Mesendoderm (in vitro differentiated cells): ENCODE measurements at regions not wholly inside any gene's neighbourhood (a gene's known extent, or its start where the extent isn't known, plus 50 kb on each side); places are given as distances from the start of the nearest gene placed in this dataset.
A peak's percentile ranks its signal among the peaks of the same experiment; 100 is the strongest.

Source experiments
- DNase-seq: peaks from one replicate; pipeline ENCODE4 v3.0.0; 2013
- H2AK5ac ChIP-seq: 2 replicates; pipeline ENCODE4 v1.6.1; 2013; ENCODE audit warnings: low read length, inconsistent platforms
- H2BK120ac ChIP-seq: 2 replicates; pipeline ENCODE4 v1.6.1; 2013; ENCODE audit warnings: low read depth, mild to moderate bottlenecking, low read length, moderate library complexity, mixed read lengths
- H2BK15ac ChIP-seq: replicated peaks from 2 replicates; pipeline ENCODE4 v1.6.1; 2013; ENCODE audit warnings: low read depth, mild to moderate bottlenecking, moderate library complexity
- H2BK5ac ChIP-seq: 2 replicates; pipeline ENCODE4 v1.6.1; 2013; ENCODE audit warnings: low read length, inconsistent platforms
- H3K18ac ChIP-seq: 2 replicates; pipeline ENCODE4 v1.6.1; 2013; ENCODE audit warnings: mild to moderate bottlenecking, low read length, mixed read lengths
- H3K23ac ChIP-seq: one replicate; pipeline ENCODE4 v1.6.1; 2013; ENCODE audit warnings: low read length
- H3K27ac ChIP-seq: 2 replicates; pipeline ENCODE4 v1.5.1; 2013; ENCODE audit warnings: low read depth, mild to moderate bottlenecking, inconsistent platforms, low read length, moderate library complexity
- H3K27me3 ChIP-seq: 2 replicates; pipeline ENCODE4 v1.6.1; 2013; ENCODE audit warnings: low read length, control low read depth, mild to moderate bottlenecking, inconsistent platforms; ENCODE audit not compliant: insufficient read depth, poor library complexity
- H3K36me3 ChIP-seq: 2 replicates; pipeline ENCODE4 v1.6.1; 2013; ENCODE audit warnings: low read length, inconsistent platforms; ENCODE audit not compliant: control insufficient read depth, insufficient read depth
- H3K4ac ChIP-seq: one replicate; pipeline ENCODE4 v1.6.1; 2013; ENCODE audit warnings: low read depth, mild to moderate bottlenecking, low read length, moderate library complexity
- H3K4me1 ChIP-seq: 2 replicates; pipeline ENCODE4 v1.6.1; 2013; ENCODE audit warnings: low read depth, low read length, inconsistent platforms; ENCODE audit not compliant: control insufficient read depth
- H3K4me2 ChIP-seq: 2 replicates; pipeline ENCODE4 v1.6.1; 2013; ENCODE audit warnings: low read length
- H3K4me3 ChIP-seq: 2 replicates; pipeline ENCODE4 v1.5.1; 2013; ENCODE audit warnings: mild to moderate bottlenecking, low read length
- H3K56ac ChIP-seq: one replicate; pipeline ENCODE4 v1.6.1; 2013; ENCODE audit warnings: low read length
- H3K79me1 ChIP-seq: 2 replicates; pipeline ENCODE4 v1.6.1; 2013; ENCODE audit warnings: low read length, inconsistent platforms
- H3K79me2 ChIP-seq: 2 replicates; pipeline ENCODE4 v1.6.1; 2013; ENCODE audit warnings: mild to moderate bottlenecking, low read length; ENCODE audit not compliant: control insufficient read depth, insufficient read depth
- H3K9ac ChIP-seq: 2 replicates; pipeline ENCODE4 v1.6.1; 2013; ENCODE audit warnings: low read length, inconsistent platforms
- H4K5ac ChIP-seq: one replicate; pipeline ENCODE4 v1.6.1; 2013; ENCODE audit warnings: low read length
- H4K8ac ChIP-seq: one replicate; pipeline ENCODE4 v1.6.1; 2013; ENCODE audit warnings: low read depth, mild to moderate bottlenecking, control low read depth, low read length, moderate library complexity
- WGBS: extraction: QIAGEN DNeasy Blood & Tissue Kit; methylation state at CpG from one replicate; pipeline ENCODE4 v1.1.7; 2013; ENCODE audit warnings: low lambda C conversion rate, missing lambda C conversion rate; ENCODE audit not compliant: insufficient coverage; ENCODE audit errors: extremely low coverage; 5-methylcytosine and 5-hydroxymethylcytosine counted together

- Histone ChIP-seq H3K56ac (no peak overlapping the region), H3K27ac (no peak overlapping the region), H2BK120ac (no peak overlapping the region), H3K4ac (no peak overlapping the region), H3K4me1 (no peaks in the 10 kb centered on the region), H3K79me2 (no peaks in the 10 kb centered on the region), H3K18ac (no peak overlapping the region), H4K5ac (no peak overlapping the region), H2BK15ac (no peak overlapping the region), H3K9ac (no peak overlapping the region), H3K23ac (no peak overlapping the region), H4K8ac (no peak overlapping the region), H3K36me3 (no peaks in the 10 kb centered on the region), H3K27me3 (no peaks in the 10 kb centered on the region), H2BK5ac (no peak overlapping the region), H3K4me3 (no peak overlapping the region), H2AK5ac (no peak overlapping the region), H3K79me1 (no peaks in the 10 kb centered on the region), H3K4me2 (no peak overlapping the region)
- WGBS, result no CpG with 5 or more reads among the region's 1 CpG
- no peak for DNase-seq
Observed at GRCh38 chr11:44468345-44468988, 97.0 kb upstream of the CD82 start.

- Histone ChIP-seq H3K27me3 (no peaks in the 10 kb centered on the region), H3K4ac (no peak overlapping the region), H3K9ac (no peak overlapping the region), H3K4me3 (no peak overlapping the region), H3K4me1 (no peaks in the 10 kb centered on the region), H4K8ac (no peak overlapping the region), H2BK5ac (no peak overlapping the region), H3K18ac (no peak overlapping the region), H3K23ac (no peak overlapping the region), H2BK15ac (no peak overlapping the region), H3K36me3 (no peaks in the 10 kb centered on the region), H3K56ac (no peak overlapping the region), H3K79me2 (no peaks in the 10 kb centered on the region), H2BK120ac (no peak overlapping the region), H3K27ac (no peak overlapping the region), H3K4me2 (no peak overlapping the region), H3K79me1 (no peaks in the 10 kb centered on the region), H2AK5ac (no peak overlapping the region), H4K5ac (no peak overlapping the region)
- DNase-seq, result no peak
- WGBS, result no CpG with 5 or more reads among the region's 6 CpGs
Observed at GRCh38 chr11:44469412-44469811, 96.1 kb upstream of the CD82 start.

- H3K56ac ChIP-seq, result no peak overlapping the region
- no peak overlapping the region for H2BK120ac ChIP-seq
- no peak for DNase-seq
- no peaks in the 10 kb centered on the region for H3K79me2 ChIP-seq
- no peaks in the 10 kb centered on the region for H3K27me3 ChIP-seq
- no peak overlapping the region for H3K4ac ChIP-seq
- no peak overlapping the region for H3K27ac ChIP-seq
- H3K79me1 ChIP-seq, result no peaks in the 10 kb centered on the region
- H4K8ac ChIP-seq, result no peak overlapping the region
- WGBS, result no CpG with 5 or more reads among the region's 7 CpGs
- no peak overlapping the region for H3K23ac ChIP-seq
- H3K36me3 ChIP-seq, result no peaks in the 10 kb centered on the region
- H3K4me1 ChIP-seq, result no peaks in the 10 kb centered on the region
- no peak overlapping the region for H3K9ac ChIP-seq
- H3K4me3 ChIP-seq, result no peak overlapping the region
- no peak overlapping the region for H2AK5ac ChIP-seq
- no peak overlapping the region for H4K5ac ChIP-seq
- H3K4me2 ChIP-seq, result no peak overlapping the region
- H3K18ac ChIP-seq, result no peak overlapping the region
- no peak overlapping the region for H2BK5ac ChIP-seq
- no peak overlapping the region for H2BK15ac ChIP-seq
Observed at GRCh38 chr11:44470854-44471253, 94.6 kb upstream of the CD82 start.

- no peaks in the 10 kb centered on the region for H3K27me3 ChIP-seq
Observed at GRCh38 chr11:44471603-44472002, 93.9 kb upstream of the CD82 start.

GRCh38 chr11:44472916-44473315 is 92.5 kb upstream of the CD82 start:
- Histone ChIP-seq H3K4me1 (no peaks in the 10 kb centered on the region), H3K27me3 (no peaks in the 10 kb centered on the region), H3K56ac (no peak overlapping the region), H3K79me1 (no peaks in the 10 kb centered on the region), H3K4me3 (no peak overlapping the region), H3K36me3 (no peaks in the 10 kb centered on the region), H3K27ac (no peak overlapping the region), H4K8ac (no peak overlapping the region), H3K4me2 (no peak overlapping the region), H3K79me2 (no peaks in the 10 kb centered on the region), H2BK5ac (no peak overlapping the region), H3K18ac (no peak overlapping the region), H3K4ac (no peak overlapping the region), H2BK120ac (no peak overlapping the region), H3K9ac (no peak overlapping the region), H4K5ac (no peak overlapping the region), H2BK15ac (no peak overlapping the region), H3K23ac (no peak overlapping the region), H2AK5ac (no peak overlapping the region)
- DNase-seq, result no peak
- WGBS, result no CpG with 5 or more reads among the region's 4 CpGs

More at GRCh38 chr11:44471603-44472002, 93.9 kb upstream of the CD82 start:
- no peaks in the 10 kb centered on the region for H3K79me2 ChIP-seq
- H2BK120ac ChIP-seq, result no peak overlapping the region
- H3K36me3 ChIP-seq, result no peaks in the 10 kb centered on the region
- no peaks in the 10 kb centered on the region for H3K4me1 ChIP-seq
- H3K4me3 ChIP-seq, result no peak overlapping the region
- H3K4ac ChIP-seq, result no peak overlapping the region
- H3K56ac ChIP-seq, result no peak overlapping the region
- DNase-seq, result no peak
- no peak overlapping the region for H3K18ac ChIP-seq
- no peak overlapping the region for H2BK5ac ChIP-seq
- no peak overlapping the region for H2BK15ac ChIP-seq
- no peak overlapping the region for H2AK5ac ChIP-seq
- no peak overlapping the region for H3K27ac ChIP-seq
- no peak overlapping the region for H4K5ac ChIP-seq
- no peak overlapping the region for H3K4me2 ChIP-seq
- no CpG with 5 or more reads among the region's 3 CpGs for WGBS
- H3K23ac ChIP-seq, result no peak overlapping the region
- H4K8ac ChIP-seq, result no peak overlapping the region
- H3K79me1 ChIP-seq, result no peaks in the 10 kb centered on the region
- H3K9ac ChIP-seq, result no peak overlapping the region

- no CpG with 5 or more reads among the region's 5 CpGs for WGBS
- no peak overlapping the region for H2BK5ac ChIP-seq
- no peak overlapping the region for H2AK5ac ChIP-seq
- H3K9ac ChIP-seq, result no peak overlapping the region
- H3K27me3 ChIP-seq, result no peaks in the 10 kb centered on the region
- H3K27ac ChIP-seq, result no peak overlapping the region
- no peak overlapping the region for H4K5ac ChIP-seq
- no peak overlapping the region for H3K56ac ChIP-seq
- H3K23ac ChIP-seq, result peak overlapping the region; percentile 66
- H3K4ac ChIP-seq, result no peak overlapping the region
- no peaks in the 10 kb centered on the region for H3K36me3 ChIP-seq
- no peak for DNase-seq
- no peaks in the 10 kb centered on the region for H3K4me1 ChIP-seq
- H2BK15ac ChIP-seq, result no peak overlapping the region
- H2BK120ac ChIP-seq, result no peak overlapping the region
- H3K18ac ChIP-seq, result no peak overlapping the region
- H3K79me2 ChIP-seq, result no peaks in the 10 kb centered on the region
- no peaks in the 10 kb centered on the region for H3K79me1 ChIP-seq
- no peak overlapping the region for H3K4me2 ChIP-seq
- H3K4me3 ChIP-seq, result no peak overlapping the region
- no peak overlapping the region for H4K8ac ChIP-seq
Observed at GRCh38 chr11:44474702-44475101, 90.8 kb upstream of the CD82 start.
